OCI-LY1 (cell line): ENCODE measurements at regions not wholly inside any gene's neighbourhood (a gene's known extent, or its start where the extent isn't known, plus 50 kb on each side); places are given as distances from the start of the nearest gene placed in this dataset.

ENCODE experiments used
- EZH2 ChIP-seq: fragments of 200-600 bp; sonication (generic), shearing (Covaris generic); IDR thresholded peaks from 2 replicates; pipeline ENCODE4 v1.8.0; 2017; ENCODE audit warnings: borderline replicate concordance, mixed run types, mild to moderate bottlenecking, antibody characterized with exemption, low read length, moderate library complexity, mixed read lengths
- TF ChIP-seq, protein P1 (sequence below): fragments of 200-600 bp; sonication (generic), shearing (Covaris generic); IDR thresholded peaks from 2 replicates; pipeline ENCODE4 v1.5.1; 2017; ENCODE audit warnings: mild to moderate bottlenecking, antibody characterized with exemption, low read length, moderate library complexity, mixed read lengths

DNA sequence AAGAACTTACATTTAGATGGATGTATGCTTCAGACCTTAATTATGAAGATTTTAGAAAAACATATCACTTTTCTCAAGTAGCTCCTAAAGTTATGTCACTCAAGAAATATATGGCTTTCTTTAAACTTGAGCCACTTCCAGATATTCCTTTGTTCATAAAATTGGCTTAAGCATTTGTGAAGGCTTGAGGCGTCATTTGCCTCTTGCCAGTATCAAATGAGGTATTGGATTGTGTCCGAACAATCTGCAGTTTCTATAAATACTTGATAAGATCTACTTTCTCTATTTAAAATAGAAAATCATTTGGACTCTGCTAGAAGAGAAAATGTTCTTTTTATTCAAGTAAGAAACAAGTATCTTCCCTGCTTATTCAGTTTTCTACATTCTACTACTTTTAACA lies 102.6 kb downstream of the RSL24D1 start:
- TF ChIP-seq, protein P1, sequence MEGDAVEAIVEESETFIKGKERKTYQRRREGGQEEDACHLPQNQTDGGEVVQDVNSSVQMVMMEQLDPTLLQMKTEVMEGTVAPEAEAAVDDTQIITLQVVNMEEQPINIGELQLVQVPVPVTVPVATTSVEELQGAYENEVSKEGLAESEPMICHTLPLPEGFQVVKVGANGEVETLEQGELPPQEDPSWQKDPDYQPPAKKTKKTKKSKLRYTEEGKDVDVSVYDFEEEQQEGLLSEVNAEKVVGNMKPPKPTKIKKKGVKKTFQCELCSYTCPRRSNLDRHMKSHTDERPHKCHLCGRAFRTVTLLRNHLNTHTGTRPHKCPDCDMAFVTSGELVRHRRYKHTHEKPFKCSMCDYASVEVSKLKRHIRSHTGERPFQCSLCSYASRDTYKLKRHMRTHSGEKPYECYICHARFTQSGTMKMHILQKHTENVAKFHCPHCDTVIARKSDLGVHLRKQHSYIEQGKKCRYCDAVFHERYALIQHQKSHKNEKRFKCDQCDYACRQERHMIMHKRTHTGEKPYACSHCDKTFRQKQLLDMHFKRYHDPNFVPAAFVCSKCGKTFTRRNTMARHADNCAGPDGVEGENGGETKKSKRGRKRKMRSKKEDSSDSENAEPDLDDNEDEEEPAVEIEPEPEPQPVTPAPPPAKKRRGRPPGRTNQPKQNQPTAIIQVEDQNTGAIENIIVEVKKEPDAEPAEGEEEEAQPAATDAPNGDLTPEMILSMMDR, result no peak
- TF ChIP-seq EZH2, result no peak
